Ovary (tissue), 7 donors: ENCODE measurements at regions not wholly inside any gene's neighbourhood (a gene's known extent, or its start where the extent isn't known, plus 50 kb on each side); places are given as distances from the start of the nearest gene placed in this dataset.

Experiments
- DNase-seq, 5 donors: peaks; one replicate each; pipeline ENCODE4 v3.0.0-alpha.2; 2019 to 2020
- H3K27ac ChIP-seq, 2 donors: fragments of 200-600 bp; one replicate each; pipeline versions ENCODE4 v1.5.1 to v1.8.0; 2019 to 2022
- H3K27me3 ChIP-seq: fragments of 200-600 bp; one replicate; pipeline ENCODE4 v1.8.0; 2022
- H3K36me3 ChIP-seq: fragments of 200-600 bp; sonication (generic); one replicate; pipeline ENCODE4 v1.5.1; 2019
- H3K4me1 ChIP-seq: one replicate; pipeline ENCODE4 v1.8.1; 2013; ENCODE audit warnings: mild to moderate bottlenecking, moderate library complexity; ENCODE audit not compliant: insufficient read depth
- H3K4me3 ChIP-seq: fragments of 200-600 bp; sonication (generic); one replicate; pipeline ENCODE4 v1.5.1; 2017
- H3K9me3 ChIP-seq, 2 donors: fragments of 200-600 bp in 1 of 2; sonication (generic) in 1 of 2; one replicate each; pipeline versions ENCODE4 v1.5.1 to v1.8.1; 2013 to 2019; ENCODE audit warnings: mild to moderate bottlenecking in 1 of 2, moderate library complexity in 1 of 2
- CTCF ChIP-seq, 3 donors: fragments of 450-650 bp in 2 of 3; fragments of 200-600 bp in 1 of 3; IDR thresholded peaks; one replicate each; pipeline versions ENCODE4 v1.5.1 to v1.8.0; 2016 to 2022; ENCODE audit warnings: antibody characterized with exemption in 3 of 3, mild to moderate bottlenecking in 1 of 3
- EP300 ChIP-seq: sonication (generic); formaldehyde crosslinking; IDR thresholded peaks from one replicate; pipeline ENCODE4 v1.6.1; 2017; ENCODE audit warnings: antibody characterized with exemption
- POLR2A ChIP-seq: fragments of 450-650 bp; IDR thresholded peaks from one replicate; pipeline ENCODE4 v1.6.1; 2017; ENCODE audit warnings: antibody characterized with exemption, mild to moderate bottlenecking, moderate library complexity
- WGBS, 3 donors: extraction: QIAGEN DNeasy Blood & Tissue Kit in 1 of 3; methylation state at CpG; one replicate each; pipeline versions ENCODE4 v1.1.5 to v1.1.7; 2013 to 2017; 5-methylcytosine and 5-hydroxymethylcytosine counted together
- intact Hi-C, 4 donors: fragments of 100-400 bp; cut with DNase I; formaldehyde crosslinking; loops; one replicate each; pipeline versions ENCODE4 v1.11.0 to v1.15.1; 2022 to 2023
- donor health status: DM: no; HTN: no; CAD: no; lungs with moderate emphysema.
- donor health status: DM: no; HTN: no; CAD: no.
- donor health status: Bipolar disorder and iron deficiency.
- donor health status: DM: no; HTN: no; CAD: no.
- donor health status: DM: yes; HTN: yes; CAD: no.

DNA sequence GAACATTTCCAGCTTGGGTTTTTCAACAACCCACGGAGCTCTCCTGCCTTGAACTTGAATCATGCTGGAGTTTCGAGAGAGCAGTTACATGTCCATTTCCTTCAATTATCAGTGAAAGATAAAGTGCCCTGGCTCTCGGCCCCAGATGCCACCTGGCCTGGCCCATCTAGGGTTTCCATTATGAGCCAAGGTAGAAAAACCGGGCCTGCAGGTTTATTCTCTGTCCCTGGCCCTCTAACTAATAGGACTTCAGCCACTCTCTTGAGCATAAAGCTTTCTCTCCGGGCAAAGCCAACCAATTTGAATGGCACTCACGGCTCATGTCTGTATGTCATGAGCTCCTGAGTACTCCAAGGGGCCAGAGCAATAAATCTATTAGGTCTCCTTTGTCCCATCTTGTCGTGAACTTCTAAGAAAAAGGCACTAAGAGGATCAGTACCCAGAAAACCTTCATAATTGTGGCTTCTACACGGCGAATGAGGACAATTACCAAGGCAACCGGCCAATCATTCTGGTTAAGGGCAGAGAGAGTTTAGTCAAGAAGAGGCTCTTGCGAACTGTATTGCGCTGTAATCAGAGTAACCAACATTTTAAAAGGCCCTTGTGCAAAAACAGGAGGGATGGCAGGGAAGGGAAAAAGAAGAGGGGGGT lies 392.3 kb downstream of the MED13L start:
- Histone ChIP-seq H3K9me3 (no peaks in the 10 kb centered on the region), H3K4me1 (no peaks in the 10 kb centered on the region), H3K27me3 (no peaks in the 10 kb centered on the region), H3K27ac (no peak overlapping the region), H3K36me3 (no peaks in the 10 kb centered on the region), H3K4me3 (no peak overlapping the region)
- WGBS, 3 donors: 67 to 78% (median 67%) methylated on average over 12 of the region's 12 CpGs
- intact Hi-C loops: no loop called here
- DNase-seq: no peak
- TF ChIP-seq EP300: no peak
- TF ChIP-seq POLR2A: no peak
- no peak for TF ChIP-seq CTCF (IDR thresholded peaks at IDR 0.05)

- intact Hi-C loops: no loop called here
- Histone ChIP-seq H3K4me1 (no peaks in the 10 kb centered on the region), H3K4me3 (no peak overlapping the region), H3K36me3 (no peaks in the 10 kb centered on the region), H3K27ac (no peak overlapping the region), H3K27me3 (no peaks in the 10 kb centered on the region), H3K9me3 (no peaks in the 10 kb centered on the region)
- no peak for DNase-seq
- TF ChIP-seq EP300 (no peak), CTCF (IDR thresholded peaks at IDR 0.05) (no peak), POLR2A (no peak)
Observed at GRCh38 chr12:115882936-115883335, 394.6 kb downstream of the MED13L start.

- Histone ChIP-seq H3K36me3 (no peaks in the 10 kb centered on the region), H3K4me3 (no peak overlapping the region), H3K4me1 (no peaks in the 10 kb centered on the region), H3K27ac (no peak overlapping the region), H3K9me3 (peaks cover 0 to 4% of the 10 kb centered on the region in 2 donors), H3K27me3 (no peaks in the 10 kb centered on the region)
- intact Hi-C loops: no loop called here
- DNase-seq: no peak
- TF ChIP-seq CTCF (IDR thresholded peaks at IDR 0.05) (no peak), EP300 (no peak), POLR2A (no peak)
- WGBS, 3 donors: 77 to 88% (median 83%) methylated on average over 3 of the region's 3 CpGs
Observed at GRCh38 chr12:115880238-115880637, 397.3 kb downstream of the MED13L start.

DNA sequence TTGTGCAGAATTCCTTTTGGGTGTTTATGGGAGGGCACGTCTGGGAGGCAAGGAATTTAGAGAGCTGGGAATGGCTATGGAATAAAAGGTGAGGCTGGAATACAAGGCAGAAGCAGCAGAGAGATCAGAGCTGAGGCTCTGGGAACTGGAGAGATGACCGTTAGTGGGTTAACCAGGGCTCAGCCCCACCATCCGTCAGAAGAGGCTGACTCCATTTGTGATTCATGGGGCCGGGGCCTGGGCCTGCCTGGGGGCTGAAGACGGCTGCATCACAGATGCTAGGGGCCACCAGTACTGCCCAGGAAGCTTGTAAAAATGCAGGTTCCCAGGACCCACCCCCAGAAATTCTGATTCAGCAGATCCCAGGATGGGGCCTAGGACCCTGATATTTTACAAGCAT lies 398.1 kb downstream of the MED13L start:
- Histone ChIP-seq H3K9me3 (peaks cover 0 to 4% of the 10 kb centered on the region in 2 donors), H3K27me3 (no peaks in the 10 kb centered on the region), H3K4me1 (no peaks in the 10 kb centered on the region), H3K27ac (no peak overlapping the region), H3K4me3 (no peak overlapping the region), H3K36me3 (no peaks in the 10 kb centered on the region)
- intact Hi-C loops: no loop called here
- WGBS, 3 donors: 23 to 39% (median 31%) methylated on average over 5 of the region's 5 CpGs
- TF ChIP-seq EP300 (no peak), POLR2A (no peak), CTCF (IDR thresholded peaks at IDR 0.05) (no peak)
- DNase-seq: no peak
